ENCODE measurements at regions not wholly inside any gene's neighbourhood (a gene's known extent, or its start where the extent isn't known, plus 50 kb on each side); places are given as distances from the start of the nearest gene placed in this dataset.

DNA sequence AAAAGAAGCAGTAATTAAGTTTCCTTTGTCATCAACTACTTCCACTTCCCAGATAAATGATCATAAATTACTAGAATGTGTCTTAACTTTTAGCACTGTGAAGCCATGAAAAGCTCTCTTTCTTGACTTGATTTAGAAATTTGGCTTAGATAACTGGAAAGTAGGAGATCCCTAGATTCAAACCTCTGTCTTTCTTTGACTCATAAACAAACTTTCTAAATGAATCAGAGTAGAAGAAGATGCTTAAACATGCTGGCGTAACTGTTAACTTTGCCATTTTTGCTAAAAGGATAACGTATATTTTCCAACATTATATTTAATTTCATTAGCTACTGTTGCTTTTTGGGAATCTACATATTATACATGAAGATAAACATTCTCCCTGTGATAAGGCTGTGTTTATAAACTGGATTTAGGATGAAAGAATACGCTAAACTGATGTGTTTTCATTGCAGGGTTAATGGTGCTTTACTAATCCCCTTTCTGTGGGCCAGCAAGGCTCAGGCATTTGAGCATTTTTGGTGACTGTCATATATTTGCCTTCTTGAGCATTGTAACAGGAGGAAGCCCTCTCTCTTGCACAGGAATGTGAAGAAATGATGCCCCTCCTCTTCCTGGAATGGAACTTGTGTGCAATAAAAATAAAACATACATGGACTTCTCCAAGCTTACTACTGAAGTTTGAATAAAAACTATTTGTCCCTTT lies 301.4 kb downstream of the BMP4 start:
- peaks cover 7% of the 10 kb centered on the region for H3K4me1 ChIP-seq
- H3K4me3 ChIP-seq = no peak overlapping the region
- no peaks in the 10 kb centered on the region for H3K36me3 ChIP-seq
- TF ChIP-seq, protein P1, sequence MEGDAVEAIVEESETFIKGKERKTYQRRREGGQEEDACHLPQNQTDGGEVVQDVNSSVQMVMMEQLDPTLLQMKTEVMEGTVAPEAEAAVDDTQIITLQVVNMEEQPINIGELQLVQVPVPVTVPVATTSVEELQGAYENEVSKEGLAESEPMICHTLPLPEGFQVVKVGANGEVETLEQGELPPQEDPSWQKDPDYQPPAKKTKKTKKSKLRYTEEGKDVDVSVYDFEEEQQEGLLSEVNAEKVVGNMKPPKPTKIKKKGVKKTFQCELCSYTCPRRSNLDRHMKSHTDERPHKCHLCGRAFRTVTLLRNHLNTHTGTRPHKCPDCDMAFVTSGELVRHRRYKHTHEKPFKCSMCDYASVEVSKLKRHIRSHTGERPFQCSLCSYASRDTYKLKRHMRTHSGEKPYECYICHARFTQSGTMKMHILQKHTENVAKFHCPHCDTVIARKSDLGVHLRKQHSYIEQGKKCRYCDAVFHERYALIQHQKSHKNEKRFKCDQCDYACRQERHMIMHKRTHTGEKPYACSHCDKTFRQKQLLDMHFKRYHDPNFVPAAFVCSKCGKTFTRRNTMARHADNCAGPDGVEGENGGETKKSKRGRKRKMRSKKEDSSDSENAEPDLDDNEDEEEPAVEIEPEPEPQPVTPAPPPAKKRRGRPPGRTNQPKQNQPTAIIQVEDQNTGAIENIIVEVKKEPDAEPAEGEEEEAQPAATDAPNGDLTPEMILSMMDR (IDR thresholded peaks at IDR 0.05; ENCODE audit: borderline replicate concordance) = no peak
- H3K27me3 ChIP-seq (ENCODE audit: low read depth) = no peaks in the 10 kb centered on the region
- DNase-seq = no peak
- intact Hi-C loops (cut with micrococcal nuclease) = no loop called here
- H3K27ac ChIP-seq (replicated peaks) = no peak overlapping the region
- no peaks in the 10 kb centered on the region for H3K9me3 ChIP-seq (replicated peaks)

GRCh38 chr14:53652068-53652467 lies 304.6 kb downstream of the BMP4 start:
- Histone ChIP-seq H3K9me3 (replicated peaks) (no peaks in the 10 kb centered on the region), H3K4me3 (no peak overlapping the region), H3K27ac (replicated peaks) (no peak overlapping the region), H3K36me3 (no peaks in the 10 kb centered on the region), H3K4me1 (no peaks in the 10 kb centered on the region), H3K27me3 (ENCODE audit: low read depth) (no peaks in the 10 kb centered on the region)
- intact Hi-C loops (cut with micrococcal nuclease) = no loop called here
- DNase-seq = no peak
- TF ChIP-seq, protein P1 (IDR thresholded peaks at IDR 0.05; ENCODE audit: borderline replicate concordance) = no peak

DNA sequence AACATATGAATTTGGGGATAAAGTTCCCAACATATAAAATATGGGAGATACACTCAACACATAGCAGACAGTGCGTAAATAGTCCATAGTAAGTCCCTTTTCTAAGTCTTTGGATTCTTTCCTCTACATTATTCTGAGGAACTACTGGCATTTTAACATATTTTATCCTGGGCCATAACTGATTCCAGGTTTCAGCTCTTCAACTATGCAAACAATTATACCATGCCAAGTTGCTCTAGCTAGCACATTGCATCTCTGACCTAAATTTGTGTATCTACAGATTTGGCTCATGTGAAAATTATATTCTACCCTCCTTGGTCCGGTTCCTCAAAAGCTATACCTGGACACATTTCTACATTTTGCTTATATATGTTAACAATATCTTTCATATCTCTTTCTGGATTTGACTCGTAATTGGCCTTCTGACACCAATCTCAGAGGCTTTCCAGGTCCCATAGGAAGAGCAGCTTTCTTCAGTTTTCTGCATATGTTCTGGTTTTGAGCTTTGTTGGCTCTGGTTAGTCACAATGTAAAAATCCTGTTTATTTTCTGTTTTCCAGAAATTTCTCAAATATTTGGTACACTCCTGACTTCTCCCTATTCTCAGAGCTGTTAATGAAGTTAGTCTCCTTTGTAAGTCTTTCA lies 305.4 kb downstream of the BMP4 start:
- TF ChIP-seq, protein P1 (IDR thresholded peaks at IDR 0.05; ENCODE audit: borderline replicate concordance) = no peak
- Histone ChIP-seq H3K27me3 (ENCODE audit: low read depth) (no peaks in the 10 kb centered on the region), H3K9me3 (replicated peaks) (no peaks in the 10 kb centered on the region), H3K4me1 (no peaks in the 10 kb centered on the region), H3K27ac (replicated peaks) (no peak overlapping the region), H3K36me3 (no peaks in the 10 kb centered on the region), H3K4me3 (no peak overlapping the region)
- DNase-seq = no peak
- intact Hi-C loops (cut with micrococcal nuclease) = no loop called here

- H3K27me3 ChIP-seq (ENCODE audit: low read depth) = no peaks in the 10 kb centered on the region
- no peak for DNase-seq
- H3K27ac ChIP-seq (replicated peaks) = no peak overlapping the region
- H3K4me1 ChIP-seq = no peaks in the 10 kb centered on the region
- no peak overlapping the region for H3K4me3 ChIP-seq
- intact Hi-C loops (cut with micrococcal nuclease) = no loop called here
- TF ChIP-seq, protein P1 (IDR thresholded peaks at IDR 0.05; ENCODE audit: borderline replicate concordance) = no peak
- H3K36me3 ChIP-seq = no peaks in the 10 kb centered on the region
- peaks cover 13% of the 10 kb centered on the region for H3K9me3 ChIP-seq (replicated peaks)
Measured at GRCh38 chr14:53646925-53647324, 309.7 kb downstream of the BMP4 start.

GRCh38 chr14:53640695-53641094 lies 315.9 kb downstream of the BMP4 start:
- Histone ChIP-seq H3K27ac (replicated peaks) (no peak overlapping the region), H3K9me3 (replicated peaks) (peaks cover 13% of the 10 kb centered on the region), H3K36me3 (no peaks in the 10 kb centered on the region), H3K4me3 (no peak overlapping the region), H3K27me3 (ENCODE audit: low read depth) (peaks cover 9% of the 10 kb centered on the region), H3K4me1 (no peaks in the 10 kb centered on the region)
- intact Hi-C loops (cut with micrococcal nuclease) = no loop called here
- no peak for DNase-seq
- TF ChIP-seq, protein P1 (IDR thresholded peaks at IDR 0.05; ENCODE audit: borderline replicate concordance) = no peak

Measured in left ventricle myocardium inferior (tissue), 1 donor.